ENCODE measurements at regions not wholly inside any gene's neighbourhood (a gene's known extent, or its start where the extent isn't known, plus 50 kb on each side); places are given as distances from the start of the nearest gene placed in this dataset.

- no peak for TF ChIP-seq CTCF (conservative IDR thresholded peaks at IDR 0.05; ENCODE audit: low read depth, low read length)
- no peak for TF ChIP-seq EZH2 (IDR thresholded peaks at IDR 0.05; ENCODE audit: borderline replicate concordance, low read depth, low read length, poor library complexity, severe bottlenecking)
These were observed 196.1 kb downstream of the TBX5 start for GRCh38 chr12:114209861-114210260.

All from A673 (cell line).